Posterior vena cava (tissue), 2 donors: ENCODE measurements at regions not wholly inside any gene's neighbourhood (a gene's known extent, or its start where the extent isn't known, plus 50 kb on each side); places are given as distances from the start of the nearest gene placed in this dataset.

Experiments
- DNase-seq: peaks from one replicate; pipeline ENCODE4 v3.0.0-alpha.2; 2020; ENCODE audit warnings: low spot score
- intact Hi-C, 2 donors: fragments of 100-400 bp; cut with DNase I; formaldehyde crosslinking; loops; one replicate each; pipeline versions ENCODE4 v1.14.1 to v1.14.2; 2022 to 2023
- donor health status: DM: yes; HTN: yes; CAD: no.
- donor health status: DM: yes; HTN: yes; CAD: no.

- intact Hi-C loops = loop anchor here in 1 of 2 donors (10.0 kb wide), 1 partner anchor 1347 kb away; no protein-coding TSS in a partner anchor
These were observed 613.9 kb upstream of the CADM1 start for GRCh38 chr11:116118138-116118470.

DNA sequence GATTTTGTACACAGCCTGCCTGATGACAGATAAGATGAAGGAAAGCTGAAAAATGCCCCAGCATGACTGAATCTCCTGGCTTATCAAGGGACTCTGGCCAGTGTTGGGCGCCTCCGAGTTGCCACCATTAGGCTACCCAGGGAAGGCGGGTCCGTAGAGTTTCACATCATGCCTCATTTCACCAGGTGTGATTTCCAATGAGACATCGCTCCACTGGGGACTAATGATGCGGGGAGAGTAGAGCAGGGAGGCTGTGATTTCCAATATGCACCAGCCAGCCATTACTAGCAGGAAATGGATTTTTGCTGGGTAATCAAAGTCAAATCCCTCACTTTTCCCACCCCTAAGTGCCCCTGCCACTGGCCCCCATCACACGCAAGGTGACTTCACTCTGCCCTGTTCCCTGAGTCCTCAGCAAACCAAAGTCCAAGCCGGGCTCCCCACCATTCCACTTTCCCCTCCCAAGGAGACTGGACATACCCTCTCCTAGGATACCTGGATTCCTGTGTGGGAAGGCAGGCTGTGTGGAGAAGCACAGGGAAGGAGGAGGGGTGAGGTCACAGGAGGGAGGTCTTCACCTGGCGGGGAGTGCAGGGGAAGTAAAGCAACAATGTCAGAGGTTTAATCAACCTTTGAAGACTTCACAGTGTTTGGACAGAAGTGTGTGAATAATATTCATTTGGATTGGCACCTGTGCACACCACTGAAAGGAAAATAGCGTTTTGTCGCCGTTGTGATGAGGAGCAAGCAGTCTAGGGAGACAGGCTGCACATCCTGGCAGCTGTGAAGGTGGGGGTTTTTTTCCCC, 613.3 kb upstream of the CADM1 start:
- intact Hi-C loops = loop anchor here in 1 of 2 donors (10.0 kb wide), 1 partner anchor 1347 kb away; no protein-coding TSS in a partner anchor
- DNase-seq = no peak

More at GRCh38 chr11:116118138-116118470, 613.9 kb upstream of the CADM1 start:
- DNase-seq = no peak

DNA sequence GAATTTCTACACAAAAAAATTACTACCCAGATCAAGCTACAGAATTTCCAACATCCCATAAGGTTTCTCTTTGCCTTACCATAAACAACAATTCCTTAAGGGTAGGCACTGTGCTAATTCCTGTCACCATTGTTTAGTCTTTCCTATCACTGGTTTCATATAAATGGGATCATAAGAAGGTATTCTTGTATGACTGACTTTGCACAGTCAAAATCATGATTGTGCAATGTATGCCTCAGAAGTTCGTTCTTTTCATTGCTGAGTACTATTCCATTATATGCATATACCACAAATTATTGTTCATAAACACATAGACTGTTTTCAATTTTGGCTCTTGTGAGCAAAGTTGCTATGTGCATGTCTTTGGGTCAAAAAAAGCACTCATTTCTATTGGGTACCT, 611.6 kb upstream of the CADM1 start:
- intact Hi-C loops = loop anchor here in 1 of 2 donors (10.0 kb wide), 1 partner anchor 1349 kb away; no protein-coding TSS in a partner anchor
- no peak for DNase-seq

DNA sequence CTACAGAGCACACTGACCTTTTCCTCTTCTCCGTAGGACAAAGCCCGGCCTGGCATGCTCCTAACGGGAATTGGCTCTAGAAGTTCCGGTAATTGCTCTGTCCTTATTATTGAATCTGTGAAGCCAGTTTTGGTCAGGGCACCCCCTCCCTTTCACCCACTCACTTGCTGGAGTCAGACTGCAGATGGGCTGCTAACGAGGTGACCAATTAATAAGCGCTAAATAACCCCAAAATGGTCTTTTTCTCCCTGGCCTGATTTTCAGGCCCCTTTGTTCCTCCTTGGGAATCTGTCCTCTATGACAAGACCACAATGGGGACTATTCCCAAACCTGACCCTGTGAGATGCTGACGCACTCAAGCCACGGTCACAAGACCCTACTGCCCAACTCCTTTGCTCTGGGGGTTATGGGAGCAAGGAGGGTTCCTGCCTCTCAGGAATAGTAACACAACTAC, 610.0 kb upstream of the CADM1 start:
- DNase-seq = no peak
- intact Hi-C loops = loop anchor here in 1 of 2 donors (10.0 kb wide), 1 partner anchor 1351 kb away; no protein-coding TSS in a partner anchor

- intact Hi-C loops = loop anchor here in 1 of 2 donors (10.0 kb wide), 1 partner anchor 1352 kb away; no protein-coding TSS in a partner anchor
- no peak for DNase-seq
These were observed 608.1 kb upstream of the CADM1 start for GRCh38 chr11:116112087-116112935.

GRCh38 chr11:116111546-116111945, 607.3 kb upstream of the CADM1 start:
- DNase-seq = no peak
- intact Hi-C loops = loop anchor here in 1 of 2 donors (10.0 kb wide), 1 partner anchor 1353 kb away; no protein-coding TSS in a partner anchor

DNA sequence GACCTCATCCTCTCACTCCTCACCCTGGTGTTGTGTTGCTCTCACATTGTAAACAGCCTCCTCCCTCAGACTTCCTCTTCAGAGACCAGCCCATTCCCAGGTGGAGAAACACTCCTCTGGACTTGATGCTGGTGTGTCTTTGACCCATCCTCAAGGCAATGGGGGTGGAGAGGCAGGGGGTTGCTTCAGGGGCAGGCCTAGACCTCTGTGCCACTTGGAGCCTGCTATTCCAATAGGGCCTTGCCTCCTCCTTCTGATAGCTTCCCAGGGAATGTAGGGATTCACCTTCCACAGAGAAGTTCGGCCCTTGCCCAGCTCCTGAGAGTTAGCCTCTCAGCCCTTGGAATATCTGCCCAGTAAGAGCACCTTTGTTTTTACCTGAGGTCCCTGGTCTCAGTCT, 606.6 kb upstream of the CADM1 start:
- DNase-seq = no peak
- intact Hi-C loops = loop anchor here in 1 of 2 donors (10.0 kb wide), 1 partner anchor 1354 kb away; no protein-coding TSS in a partner anchor

DNA sequence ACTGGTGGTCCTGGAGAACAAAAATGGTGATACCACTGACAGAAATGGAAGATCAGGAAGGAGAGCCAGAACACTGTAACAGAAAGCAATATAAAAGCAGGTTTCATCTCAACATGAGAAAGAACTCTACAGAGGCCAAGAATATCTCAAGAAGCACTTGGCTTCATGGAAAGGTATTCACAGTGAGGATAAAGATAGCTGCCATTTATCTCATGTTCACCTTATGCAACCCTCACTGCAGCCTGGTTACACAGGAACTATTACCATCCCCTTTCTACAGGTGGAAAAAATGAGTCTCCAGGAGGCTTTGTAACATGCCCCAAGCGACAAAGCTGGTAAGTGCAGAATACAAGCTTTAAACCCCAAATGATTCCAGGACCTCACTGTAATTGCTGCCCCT, 606.1 kb upstream of the CADM1 start:
- no peak for DNase-seq
- intact Hi-C loops = loop anchor here in 1 of 2 donors (10.0 kb wide), 1 partner anchor 1354 kb away; no protein-coding TSS in a partner anchor

- no peak for DNase-seq
- intact Hi-C loops = no loop called here
These were observed 605.0 kb upstream of the CADM1 start for GRCh38 chr11:116109228-116109627.

- intact Hi-C loops = no loop called here
- DNase-seq = no peak
These were observed 603.9 kb upstream of the CADM1 start for GRCh38 chr11:116108161-116108560.

DNA sequence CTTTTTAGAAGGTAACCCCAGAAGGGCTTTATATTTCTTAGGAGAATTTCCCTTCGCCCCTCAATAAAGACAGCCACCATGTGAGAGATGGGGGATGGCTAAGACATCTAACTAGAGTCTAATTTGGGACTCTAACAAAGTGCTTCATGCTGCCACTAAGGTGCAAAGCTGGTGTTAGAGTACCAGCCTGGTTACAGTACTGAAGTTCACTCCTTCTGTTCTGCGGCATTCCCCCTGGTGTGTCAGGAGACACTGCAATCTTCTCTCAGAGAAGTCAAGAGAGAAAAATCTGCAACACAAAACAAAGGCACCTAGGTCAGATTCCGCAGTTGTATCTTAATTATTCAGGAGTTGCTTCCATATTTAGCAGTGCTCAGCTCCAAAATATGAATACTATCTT, 603.0 kb upstream of the CADM1 start:
- intact Hi-C loops = no loop called here
- DNase-seq = no peak

- no peak for DNase-seq
These were observed 600.4 kb upstream of the CADM1 start for GRCh38 chr11:116104498-116105174.

GRCh38 chr11:116101902-116102301, 597.7 kb upstream of the CADM1 start:
- no peak for DNase-seq
- intact Hi-C loops = no loop called here

More at GRCh38 chr11:116104498-116105174, 600.4 kb upstream of the CADM1 start:
- intact Hi-C loops = no loop called here

DNA sequence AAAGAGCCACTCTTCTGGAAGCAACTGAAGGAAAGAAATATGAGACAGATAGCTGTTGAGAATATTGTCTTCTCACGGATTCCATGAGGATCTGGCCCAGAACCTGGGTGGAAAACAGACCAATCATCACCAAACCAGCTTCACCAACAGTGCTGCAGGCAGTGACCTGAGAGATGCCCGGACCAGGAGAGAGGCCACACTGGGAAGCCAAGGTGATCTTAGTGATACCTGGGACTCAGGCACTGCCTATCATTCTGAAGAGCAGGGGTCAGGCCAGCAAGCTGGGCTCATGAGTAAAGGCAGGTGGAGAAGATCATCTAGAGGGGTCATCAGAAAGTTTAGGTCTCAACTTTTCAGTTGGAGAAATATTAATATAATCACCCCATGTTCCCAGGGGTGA, 595.8 kb upstream of the CADM1 start:
- DNase-seq = no peak
- intact Hi-C loops = no loop called here

DNA sequence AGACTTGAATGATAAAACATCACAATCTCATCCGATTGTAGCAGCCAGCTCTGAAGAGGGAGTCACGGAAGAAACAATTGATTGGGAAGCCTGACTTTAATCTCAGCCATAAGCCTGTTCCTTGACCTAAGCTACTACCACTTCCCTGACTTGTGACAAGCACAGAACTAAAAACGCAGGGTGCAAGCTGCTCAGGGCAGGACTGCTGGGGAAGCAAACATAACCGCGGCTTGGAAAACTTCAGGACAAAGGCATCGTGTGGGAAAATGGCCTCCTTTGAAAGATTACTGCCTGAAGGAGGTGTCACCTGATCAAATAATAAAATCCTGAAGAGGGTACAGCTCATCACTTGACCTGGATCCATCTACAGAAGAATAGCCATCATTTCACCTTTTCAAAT, 595.3 kb upstream of the CADM1 start:
- no peak for DNase-seq
- intact Hi-C loops = no loop called here

GRCh38 chr11:116096272-116096995, 592.2 kb upstream of the CADM1 start:
- DNase-seq = no peak
- intact Hi-C loops = no loop called here

DNA sequence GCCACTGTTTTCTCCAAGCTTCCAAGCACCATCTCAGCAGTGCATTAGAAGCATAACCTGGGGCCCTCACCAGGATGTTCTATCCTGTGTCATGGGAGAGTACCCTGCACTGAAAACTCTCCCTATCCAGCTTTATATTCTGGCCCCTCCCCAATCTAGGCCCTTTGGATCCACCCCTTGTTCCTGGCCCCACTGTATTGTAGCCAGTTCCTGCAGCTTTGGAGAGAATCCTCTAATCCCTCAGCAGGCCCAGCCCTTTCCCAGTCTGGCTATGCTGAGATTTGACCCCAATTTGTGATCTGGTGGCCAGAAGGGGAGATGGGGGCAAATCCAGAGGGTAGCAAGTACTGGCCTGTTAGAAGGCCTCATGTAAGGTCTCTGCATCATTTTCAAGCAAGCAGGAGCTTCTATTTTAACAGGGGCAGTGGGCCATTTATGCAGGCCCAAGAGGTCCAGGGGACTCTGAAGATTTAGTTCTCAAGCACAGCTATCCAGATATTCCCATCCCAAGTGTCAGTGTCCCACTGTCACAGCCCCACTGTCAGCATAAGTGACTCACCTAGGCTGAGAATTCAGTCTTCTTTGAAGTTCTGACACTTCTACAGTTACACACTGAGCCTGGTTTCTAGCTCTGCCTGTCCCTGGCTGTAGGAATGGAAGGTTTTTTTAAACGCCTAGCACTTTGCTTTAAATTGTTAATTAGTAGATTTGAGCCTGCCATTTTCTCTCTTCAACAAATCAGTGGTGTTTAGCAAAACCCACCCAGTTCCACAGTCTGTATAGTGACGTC, 589.5 kb upstream of the CADM1 start:
- DNase-seq = no peak
- intact Hi-C loops = no loop called here

- intact Hi-C loops = no loop called here
- DNase-seq = no peak
These were observed 588.9 kb upstream of the CADM1 start for GRCh38 chr11:116093065-116093464.
